ENCODE measurements at regions not wholly inside any gene's neighbourhood (a gene's known extent, or its start where the extent isn't known, plus 50 kb on each side); places are given as distances from the start of the nearest gene placed in this dataset.
"Not testable (repeated sequence)": the region's sequence is repeated elsewhere in the genome, so short reads cannot be mapped to it uniquely, and the experiment has no call there.

DNA sequence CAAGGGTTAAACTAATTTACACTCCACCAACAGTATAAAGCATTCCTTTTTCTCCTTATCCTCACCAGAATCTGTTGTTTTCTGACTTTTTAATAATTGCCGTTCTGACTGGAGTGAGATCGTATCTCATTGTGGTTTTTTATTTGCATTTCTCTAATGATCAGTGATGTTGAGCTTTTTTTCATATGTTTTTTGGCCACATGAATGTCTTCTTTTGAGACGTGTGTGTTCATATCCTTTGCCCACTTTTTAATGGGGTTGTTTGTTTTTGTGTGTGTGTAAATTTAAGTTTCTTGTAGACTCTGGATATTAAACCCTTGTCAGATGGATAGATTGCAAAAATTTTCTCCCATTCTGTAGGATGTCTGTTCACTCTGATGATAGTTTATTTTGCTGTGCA lies 345.7 kb upstream of the ZNF608 start:
- TF ChIP-seq, protein P1, sequence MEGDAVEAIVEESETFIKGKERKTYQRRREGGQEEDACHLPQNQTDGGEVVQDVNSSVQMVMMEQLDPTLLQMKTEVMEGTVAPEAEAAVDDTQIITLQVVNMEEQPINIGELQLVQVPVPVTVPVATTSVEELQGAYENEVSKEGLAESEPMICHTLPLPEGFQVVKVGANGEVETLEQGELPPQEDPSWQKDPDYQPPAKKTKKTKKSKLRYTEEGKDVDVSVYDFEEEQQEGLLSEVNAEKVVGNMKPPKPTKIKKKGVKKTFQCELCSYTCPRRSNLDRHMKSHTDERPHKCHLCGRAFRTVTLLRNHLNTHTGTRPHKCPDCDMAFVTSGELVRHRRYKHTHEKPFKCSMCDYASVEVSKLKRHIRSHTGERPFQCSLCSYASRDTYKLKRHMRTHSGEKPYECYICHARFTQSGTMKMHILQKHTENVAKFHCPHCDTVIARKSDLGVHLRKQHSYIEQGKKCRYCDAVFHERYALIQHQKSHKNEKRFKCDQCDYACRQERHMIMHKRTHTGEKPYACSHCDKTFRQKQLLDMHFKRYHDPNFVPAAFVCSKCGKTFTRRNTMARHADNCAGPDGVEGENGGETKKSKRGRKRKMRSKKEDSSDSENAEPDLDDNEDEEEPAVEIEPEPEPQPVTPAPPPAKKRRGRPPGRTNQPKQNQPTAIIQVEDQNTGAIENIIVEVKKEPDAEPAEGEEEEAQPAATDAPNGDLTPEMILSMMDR (IDR thresholded peaks at IDR 0.05; ENCODE audit: low read depth, low read length, missing input control), result not testable (repeated sequence)
- TF ChIP-seq RAD21 (IDR thresholded peaks at IDR 0.05), result not testable (repeated sequence)

Data from liver (tissue), 3 donors.